A549 (cell line): ENCODE measurements at regions not wholly inside any gene's neighbourhood (a gene's known extent, or its start where the extent isn't known, plus 50 kb on each side); places are given as distances from the start of the nearest gene placed in this dataset.

ENCODE experiments used
- CTCF ChIP-seq: fragments of >200 bp; sonication (Bioruptor Twin); formaldehyde crosslinking; IDR thresholded peaks from 3 replicates; pipeline ENCODE4 v1.5.1; 2016
- HOXB5 ChIP-seq: fragments of 250-450 bp; sonication (Bioruptor Pico); IDR thresholded peaks from 2 replicates; pipeline ENCODE4 v1.5.0; 2020; ENCODE audit warnings: mild to moderate bottlenecking, moderate library complexity
- MAFK ChIP-seq: fragments of 450-650 bp; IDR thresholded peaks from 2 replicates; pipeline ENCODE4 v1.6.1; 2014; ENCODE audit not compliant: partially characterized antibody
- PBX3 ChIP-seq: IDR thresholded peaks from 2 replicates; pipeline ENCODE4 v1.6.1; 2012
- REST ChIP-seq: fragments of 200-600 bp; sonication (generic); IDR thresholded peaks from 2 replicates; pipeline ENCODE4 v1.6.1; 2016; ENCODE audit warnings: antibody characterized with exemption, mild to moderate bottlenecking, moderate library complexity
- RNF2 ChIP-seq: fragments of 200-600 bp; sonication (generic); IDR thresholded peaks from 2 replicates; pipeline ENCODE4 v1.6.1; 2016; ENCODE audit warnings: low read depth, mild to moderate bottlenecking, antibody characterized with exemption, moderate library complexity, borderline replicate concordance
- USF2 ChIP-seq: fragments of 450-650 bp; IDR thresholded peaks from 2 replicates; pipeline ENCODE4 v1.6.1; 2014; ENCODE audit warnings: antibody characterized with exemption

- TF ChIP-seq CTCF, result no peak
- TF ChIP-seq USF2, result no peak
- no peak for TF ChIP-seq PBX3
- TF ChIP-seq REST, result no peak
- TF ChIP-seq HOXB5, result no peak
- TF ChIP-seq MAFK, result no peak
- TF ChIP-seq RNF2, result no peak
These were observed 945.9 kb downstream of the GRID1 start for GRCh38 chr10:85420501-85421191.
